ENCODE measurements at regions not wholly inside any gene's neighbourhood (a gene's known extent, or its start where the extent isn't known, plus 50 kb on each side); places are given as distances from the start of the nearest gene placed in this dataset.

DNA sequence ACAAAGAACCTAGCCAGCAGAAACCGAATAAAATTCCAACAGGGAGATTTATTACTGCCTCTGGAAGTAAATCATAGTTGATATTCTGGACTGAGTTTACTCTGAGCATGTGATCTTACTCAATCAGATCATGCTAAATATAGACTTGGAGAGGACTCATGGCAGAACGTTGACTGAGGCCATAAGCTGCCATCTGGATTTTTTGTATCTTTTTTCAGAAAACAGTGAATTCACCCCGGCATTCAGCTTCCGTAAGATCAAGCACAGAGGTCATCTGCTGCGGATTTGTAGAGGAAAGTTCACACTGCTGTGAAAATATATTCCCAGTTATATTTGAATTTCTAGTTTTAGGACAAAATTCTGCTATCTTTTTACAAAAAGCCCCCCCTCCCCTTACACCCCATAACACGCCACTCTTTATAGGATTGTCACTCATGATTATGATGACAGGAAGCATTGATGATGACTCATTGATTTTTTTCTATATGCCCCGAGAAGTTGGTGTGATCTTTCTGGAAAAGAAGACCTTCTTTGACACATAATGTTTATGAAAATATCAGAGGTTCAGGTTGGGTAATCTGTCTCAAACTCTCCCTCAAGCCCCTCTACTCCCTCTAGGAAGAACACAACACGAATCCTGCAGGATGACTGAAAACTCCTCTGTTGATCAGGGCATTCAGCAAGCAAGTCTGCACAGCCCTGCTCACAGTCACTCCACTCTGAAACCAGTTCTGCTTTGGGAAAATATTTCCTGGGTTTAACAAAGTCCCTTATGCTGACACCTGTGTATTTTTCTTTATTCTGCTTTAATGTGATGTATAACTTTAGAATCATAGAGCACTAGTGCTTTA, 70.8 kb downstream of the NXNL2 start:
- Histone ChIP-seq H2AK5ac (ENCODE audit: low read depth, low read length) (no peak overlapping the region), H3K56ac (replicated peaks; ENCODE audit: insufficient read length, low read depth, low read length) (no peak overlapping the region), H3K79me2 (ENCODE audit: control insufficient read depth in 1 of 2, insufficient read depth in 2 of 2, low read length in 2 of 2) (no peaks in the 10 kb centered on the region), H3K23me2 (ENCODE audit: low read depth, low read length) (no peaks in the 10 kb centered on the region), H3K36me3 (ENCODE audit: control insufficient read depth in 2 of 4, insufficient read depth in 4 of 4, low read length in 3 of 4) (no peaks in the 10 kb centered on the region), H3K4me3 (ENCODE audit: extremely low read depth in 1 of 4, insufficient read depth in 2 of 4, low read depth in 3 of 4, low read length in 4 of 4) (no peak overlapping the region), H3K4me2 (ENCODE audit: insufficient read depth in 1 of 2, low read depth in 2 of 2, low read length in 2 of 2) (no peak overlapping the region), H2BK20ac (ENCODE audit: low read length) (no peak overlapping the region), H3K27me3 (replicated peaks in 1 of 4; ENCODE audit: control insufficient read depth in 3 of 4, extremely low read depth in 1 of 4, insufficient read depth in 3 of 4, low read length in 3 of 4) (peaks cover 0 to 1% (median 0%) of the 10 kb centered on the region in 4 experiments; a peak in 1 of 7 replicates), H3K23ac (ENCODE audit: insufficient read length) (no peak overlapping the region), H3K9me3 (ENCODE audit: insufficient read depth in 2 of 2, low read depth in 1 of 2, low read length in 1 of 2) (no peaks in the 10 kb centered on the region), H4K20me1 (replicated peaks in 1 of 2; ENCODE audit: control insufficient read depth in 1 of 2, insufficient read depth in 2 of 2, low read length in 2 of 2) (no peaks in the 10 kb centered on the region), H2BK5ac (ENCODE audit: low read depth, low read length) (no peak overlapping the region), H3K9ac (replicated peaks in 1 of 4; ENCODE audit: extremely low read depth in 1 of 4, low read depth in 3 of 4, low read length in 3 of 4) (no peak overlapping the region), H2BK12ac (ENCODE audit: low read depth, low read length) (no peak overlapping the region), H3K4ac (replicated peaks; ENCODE audit: insufficient read length, low read depth, low read length) (no peak overlapping the region), H2BK15ac (ENCODE audit: low read length) (no peak overlapping the region), H3K27ac (ENCODE audit: low read depth, low read length) (no peak overlapping the region), H3K18ac (ENCODE audit: extremely low read depth, low read length) (no peak overlapping the region), H2BK120ac (replicated peaks; ENCODE audit: low read depth, low read length) (no peak overlapping the region), H4K5ac (ENCODE audit: insufficient read length, low read depth, low read length) (no peak overlapping the region), H3K79me1 (ENCODE audit: low read depth, low read length) (no peaks in the 10 kb centered on the region), H2AFZ (ENCODE audit: low read length) (no peak overlapping the region), H3K14ac (ENCODE audit: insufficient read length) (no peak overlapping the region), H3K4me1 (replicated peaks in 1 of 4; ENCODE audit: control insufficient read depth in 3 of 4, insufficient read depth in 4 of 4, low read length in 3 of 4) (no peaks in the 10 kb centered on the region), H4K8ac (ENCODE audit: extremely low read depth, insufficient read depth, low read length) (no peak overlapping the region), H4K91ac (replicated peaks; ENCODE audit: insufficient read length, low read length) (no peak overlapping the region)
- ChIA-PET CTCF (ENCODE audit: partially characterized antibody) (interaction anchor here (1.2 to 1.7 kb wide), 2 partner anchors 12 to 134 kb away, joined by 3 read pairs; no protein-coding TSS in a partner anchor), POLR2A (ENCODE audit: partially characterized antibody) (no interaction called here)
- FAIRE-seq (no peak), DNase-seq (ENCODE audit: low read depth in 1 of 2, low spot score in 2 of 2) (no peak)
- no peak for TF ChIP-seq EZH2 (IDR thresholded peaks at IDR 0.05; ENCODE audit: low read depth, low read length, severe bottlenecking)
- TF ChIP-seq TCF12 (IDR thresholded peaks at IDR 0.05; ENCODE audit: low read depth, low read length): no peak
- no peak for TF ChIP-seq CTBP2 (IDR thresholded peaks at IDR 0.05; ENCODE audit: borderline replicate concordance, insufficient read depth, insufficient read length, low read length)
- no peak for TF ChIP-seq MAFK (IDR thresholded peaks at IDR 0.05; ENCODE audit: low read depth, low read length)
- TF ChIP-seq SIRT6 (IDR thresholded peaks at IDR 0.05; ENCODE audit: low read length): no peak
- no peak for TF ChIP-seq NRF1 (IDR thresholded peaks at IDR 0.05; ENCODE audit: low read depth, low read length)
- TF ChIP-seq SP1 (IDR thresholded peaks at IDR 0.05; ENCODE audit: low read depth, low read length): no peak
- no peak for TF ChIP-seq CHD1 (IDR thresholded peaks at IDR 0.05; ENCODE audit: low read depth, low read length)
- TF ChIP-seq TAF7 (optimal IDR thresholded peaks at IDR 0.05; ENCODE audit: borderline replicate concordance, low read depth, low read length): no peak
- no peak for TF ChIP-seq CBX5 (IDR thresholded peaks at IDR 0.05; ENCODE audit: low read depth, low read length)
- TF ChIP-seq CREB1 (IDR thresholded peaks at IDR 0.05): no peak
- no peak for TF ChIP-seq ASH2L (IDR thresholded peaks at IDR 0.05; ENCODE audit: low read length)
- WGBS, 2 experiments (ENCODE audit: extremely low coverage in 1 of 2, insufficient coverage in 1 of 2, insufficient read length in 1 of 2, insufficient replicate concordance in 2 of 2, low coverage in 1 of 2, low lambda C conversion rate in 2 of 2, missing lambda C conversion rate in 1 of 2): 87% methylated on average over 8 of the region's 8 CpGs; no CpG with 5 or more reads in 1 of the 2 experiments

Measured in H1 (cell line).